ENCODE measurements at regions not wholly inside any gene's neighbourhood (a gene's known extent, or its start where the extent isn't known, plus 50 kb on each side); places are given as distances from the start of the nearest gene placed in this dataset.

GRCh38 chr5:73304381-73304780, 131.4 kb downstream of the TMEM174 start:
- Histone ChIP-seq H3K27ac (no peak overlapping the region), H3K4me1 (no peaks in the 10 kb centered on the region), H3K4me3 (no peak overlapping the region), H3K4me2 (no peak overlapping the region), H3K9me3 (no peaks in the 10 kb centered on the region)
- WGBS (ENCODE audit: missing lambda C conversion rate): 94% methylated on average over 2 of the region's 2 CpGs
- ATAC-seq (no peak), FAIRE-seq (no peak), DNase-seq (ENCODE audit: low read depth in 1 of 2, low spot score in 1 of 2) (no peak)
- POLR2A ChIA-PET: interaction anchor here (0.7 to 1.7 kb wide), 3 partner anchors 88 to 147 kb away, joined by 5 to 11 read pairs (median 7); partner anchors contain the start of gene FOXD1
- TF ChIP-seq HOXB13 (CRISPR knock-in tag; IDR thresholded peaks at IDR 0.05; ENCODE audit: low read depth) (no peak), CEBPB (IDR thresholded peaks at IDR 0.05) (no peak), FOXS1 (CRISPR knock-in tag; IDR thresholded peaks at IDR 0.05) (no peak)
- TF ChIP-seq, protein P1, sequence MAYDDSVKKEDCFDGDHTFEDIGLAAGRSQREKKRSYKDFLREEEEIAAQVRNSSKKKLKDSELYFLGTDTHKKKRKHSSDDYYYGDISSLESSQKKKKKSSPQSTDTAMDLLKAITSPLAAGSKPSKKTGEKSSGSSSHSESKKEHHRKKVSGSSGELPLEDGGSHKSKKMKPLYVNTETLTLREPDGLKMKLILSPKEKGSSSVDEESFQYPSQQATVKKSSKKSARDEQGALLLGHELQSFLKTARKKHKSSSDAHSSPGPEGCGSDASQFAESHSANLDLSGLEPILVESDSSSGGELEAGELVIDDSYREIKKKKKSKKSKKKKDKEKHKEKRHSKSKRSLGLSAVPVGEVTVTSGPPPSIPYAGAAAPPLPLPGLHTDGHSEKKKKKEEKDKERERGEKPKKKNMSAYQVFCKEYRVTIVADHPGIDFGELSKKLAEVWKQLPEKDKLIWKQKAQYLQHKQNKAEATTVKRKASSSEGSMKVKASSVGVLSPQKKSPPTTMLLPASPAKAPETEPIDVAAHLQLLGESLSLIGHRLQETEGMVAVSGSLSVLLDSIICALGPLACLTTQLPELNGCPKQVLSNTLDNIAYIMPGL (CRISPR knock-in tag; IDR thresholded peaks at IDR 0.05; ENCODE audit: borderline replicate concordance): no peak
- CTCF ChIA-PET: interaction anchor here (0.7 to 5.0 kb wide), 27 partner anchors 9 to 150 kb away, joined by 3 to 32 read pairs (median 6); partner anchors contain the start of gene FOXD1

DNA sequence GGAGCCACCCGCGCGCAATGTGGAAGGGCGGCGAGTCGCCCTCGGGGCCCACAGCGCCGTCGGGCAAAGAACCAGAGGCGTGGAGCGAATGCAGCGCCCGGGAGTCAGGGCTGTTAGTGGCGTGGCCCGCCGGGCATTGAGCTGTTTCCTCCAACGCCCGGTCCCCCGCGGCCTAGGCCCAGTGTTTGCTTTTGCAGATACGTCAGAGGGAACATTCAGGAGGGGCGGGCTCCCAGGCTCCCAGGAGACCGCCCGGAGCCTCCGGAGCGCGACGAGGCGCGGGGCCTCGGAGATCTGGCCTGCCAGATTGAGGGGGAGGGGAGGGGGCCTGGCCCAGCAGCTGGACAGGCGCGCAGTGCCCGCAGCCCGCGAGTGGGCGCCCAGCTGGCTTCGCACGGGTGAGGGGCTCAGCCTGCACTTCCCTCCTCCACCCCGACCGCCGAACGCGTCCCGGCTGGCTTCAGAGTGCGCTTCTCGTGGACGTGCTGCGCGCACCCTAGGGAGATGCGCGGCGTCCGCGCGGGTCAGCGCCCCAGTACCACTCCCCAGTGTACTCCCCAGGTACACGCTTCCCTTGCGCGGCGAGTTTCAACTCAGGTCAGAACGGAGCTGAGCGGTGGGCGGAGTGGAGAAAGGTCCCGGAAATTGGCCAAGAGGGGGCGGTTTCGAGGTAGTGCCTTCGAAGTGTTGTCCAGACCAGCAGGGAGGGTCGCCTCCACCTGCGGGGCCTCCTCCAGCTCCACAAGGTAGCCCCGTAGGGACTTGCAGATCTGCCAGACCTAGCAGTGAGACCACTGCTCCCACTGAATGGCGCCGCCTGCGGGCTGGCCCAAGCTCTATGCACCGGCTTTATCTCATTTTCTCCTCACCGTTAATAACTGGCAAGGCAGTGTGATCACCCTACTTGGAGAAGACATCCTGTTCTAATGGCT, 130.4 kb downstream of the TMEM174 start:
- ChIA-PET CTCF (interaction anchor here (0.7 to 5.0 kb wide), 32 partner anchors 9 to 220 kb away, joined by 3 to 32 read pairs (median 5); partner anchors contain the start of gene FOXD1), POLR2A (interaction anchor here (0.7 to 1.7 kb wide), 3 partner anchors 87 to 148 kb away, joined by 5 to 11 read pairs (median 7); partner anchors contain the start of gene FOXD1)
- H3K4me3 ChIP-seq: peak overlapping the region; percentile 47
- peak overlapping the region; percentile 59 to 86 for H3K27ac ChIP-seq
- H3K4me1 ChIP-seq: no peaks in the 10 kb centered on the region
- 63% methylated on average over 66 of the region's 77 CpGs for WGBS (ENCODE audit: missing lambda C conversion rate)
- peak; percentile 64 to 83 for ATAC-seq
- H3K4me2 ChIP-seq: peak overlapping the region; percentile 71
- DNase-seq (ENCODE audit: low read depth in 1 of 2, low spot score in 1 of 2): peak; percentile 33 to 54
- FAIRE-seq: no peak
- peak; percentile 42 to 45; a peak in 4 of 5 replicates for TF ChIP-seq RAD21 (conservative IDR thresholded peaks at IDR 0.05 in 1 of 2, IDR thresholded peaks at IDR 0.05 in 1 of 2)
- 0 out of 2 replicates have a peak, but pooled peaks have one; percentile 7 for TF ChIP-seq MAX (IDR thresholded peaks at IDR 0.05)
- TF ChIP-seq, protein P2, sequence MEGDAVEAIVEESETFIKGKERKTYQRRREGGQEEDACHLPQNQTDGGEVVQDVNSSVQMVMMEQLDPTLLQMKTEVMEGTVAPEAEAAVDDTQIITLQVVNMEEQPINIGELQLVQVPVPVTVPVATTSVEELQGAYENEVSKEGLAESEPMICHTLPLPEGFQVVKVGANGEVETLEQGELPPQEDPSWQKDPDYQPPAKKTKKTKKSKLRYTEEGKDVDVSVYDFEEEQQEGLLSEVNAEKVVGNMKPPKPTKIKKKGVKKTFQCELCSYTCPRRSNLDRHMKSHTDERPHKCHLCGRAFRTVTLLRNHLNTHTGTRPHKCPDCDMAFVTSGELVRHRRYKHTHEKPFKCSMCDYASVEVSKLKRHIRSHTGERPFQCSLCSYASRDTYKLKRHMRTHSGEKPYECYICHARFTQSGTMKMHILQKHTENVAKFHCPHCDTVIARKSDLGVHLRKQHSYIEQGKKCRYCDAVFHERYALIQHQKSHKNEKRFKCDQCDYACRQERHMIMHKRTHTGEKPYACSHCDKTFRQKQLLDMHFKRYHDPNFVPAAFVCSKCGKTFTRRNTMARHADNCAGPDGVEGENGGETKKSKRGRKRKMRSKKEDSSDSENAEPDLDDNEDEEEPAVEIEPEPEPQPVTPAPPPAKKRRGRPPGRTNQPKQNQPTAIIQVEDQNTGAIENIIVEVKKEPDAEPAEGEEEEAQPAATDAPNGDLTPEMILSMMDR (IDR thresholded peaks at IDR 0.05): peak; percentile 47
- TF ChIP-seq SMC3 (IDR thresholded peaks at IDR 0.05): peak; percentile 54; the same call in 2 of the 3 replicates
- no peak for TF ChIP-seq CHD4 (IDR thresholded peaks at IDR 0.05; ENCODE audit: borderline replicate concordance)
- TF ChIP-seq, protein P3, sequence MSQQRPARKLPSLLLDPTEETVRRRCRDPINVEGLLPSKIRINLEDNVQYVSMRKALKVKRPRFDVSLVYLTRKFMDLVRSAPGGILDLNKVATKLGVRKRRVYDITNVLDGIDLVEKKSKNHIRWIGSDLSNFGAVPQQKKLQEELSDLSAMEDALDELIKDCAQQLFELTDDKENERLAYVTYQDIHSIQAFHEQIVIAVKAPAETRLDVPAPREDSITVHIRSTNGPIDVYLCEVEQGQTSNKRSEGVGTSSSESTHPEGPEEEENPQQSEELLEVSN (IDR thresholded peaks at IDR 0.05; ENCODE audit: borderline replicate concordance, low read depth): 0 out of 2 replicates have a peak, but pooled peaks have one; percentile 24
- TF ChIP-seq ZSCAN20 (CRISPR knock-in tag; IDR thresholded peaks at IDR 0.05): no peak
- H3K9me3 ChIP-seq: no peaks in the 10 kb centered on the region

DNA sequence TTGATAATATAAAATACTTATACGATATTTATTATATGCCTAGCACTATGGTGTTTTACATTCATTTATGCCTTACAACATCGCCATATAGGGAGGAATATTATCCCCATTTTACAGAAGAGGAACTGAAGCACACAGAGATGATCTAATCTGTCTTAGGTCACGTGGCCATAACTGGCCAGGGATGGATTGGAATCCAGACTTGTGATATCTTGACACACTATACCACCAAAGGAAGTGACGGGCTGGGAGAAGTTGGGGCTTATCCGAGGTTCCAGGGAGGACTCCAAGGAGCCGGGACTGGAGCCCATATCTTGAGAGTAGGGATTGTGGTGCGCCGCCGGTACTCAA, 129.8 kb downstream of the TMEM174 start:
- Histone ChIP-seq H3K4me3 (no peak overlapping the region), H3K4me2 (peak overlapping the region; percentile 71; the same call in 1 of the 3 replicates), H3K4me1 (no peaks in the 10 kb centered on the region), H3K9me3 (no peaks in the 10 kb centered on the region), H3K27ac (peak overlapping the region in 1 of 2 experiments; percentile 86; a peak in 3 of 6 replicates)
- WGBS (ENCODE audit: missing lambda C conversion rate): 89% methylated on average over 9 of the region's 9 CpGs
- ChIA-PET POLR2A (interaction anchor here (1.7 kb wide), 1 partner anchor 148 kb away, joined by 7 read pairs; no protein-coding TSS in a partner anchor), CTCF (interaction anchor here (0.8 to 5.0 kb wide), 19 partner anchors 9 to 148 kb away, joined by 3 to 32 read pairs (median 8); partner anchors contain the start of gene FOXD1)
- ATAC-seq: no peak
- no peak for FAIRE-seq
- DNase-seq (ENCODE audit: low read depth in 1 of 2, low spot score in 1 of 2): no peak
- TF ChIP-seq RNF2 (IDR thresholded peaks at IDR 0.05; ENCODE audit: borderline replicate concordance, low read depth): no peak
- no peak for TF ChIP-seq NR3C1 (IDR thresholded peaks at IDR 0.05)

Data from A549 (cell line).